HG02870 (cell line): ENCODE measurements at regions not wholly inside any gene's neighbourhood (a gene's known extent, or its start where the extent isn't known, plus 50 kb on each side); places are given as distances from the start of the nearest gene placed in this dataset.
"Not testable (repeated sequence)": the region's sequence is repeated elsewhere in the genome, so short reads cannot be mapped to it uniquely, and the experiment has no call there.

Experiments used
- ATAC-seq: cut with Tn5 transposase; IDR thresholded peaks from one replicate; pipeline ENCODE4 v1.9.1; 2021; ENCODE audit warnings: mild to moderate bottlenecking, moderate library complexity; ENCODE audit not compliant: unreplicated experiment

- ATAC-seq: no peak
These were observed 83.4 kb upstream of the KCNK12 start for GRCh38 chr2:47653902-47654789.

DNA sequence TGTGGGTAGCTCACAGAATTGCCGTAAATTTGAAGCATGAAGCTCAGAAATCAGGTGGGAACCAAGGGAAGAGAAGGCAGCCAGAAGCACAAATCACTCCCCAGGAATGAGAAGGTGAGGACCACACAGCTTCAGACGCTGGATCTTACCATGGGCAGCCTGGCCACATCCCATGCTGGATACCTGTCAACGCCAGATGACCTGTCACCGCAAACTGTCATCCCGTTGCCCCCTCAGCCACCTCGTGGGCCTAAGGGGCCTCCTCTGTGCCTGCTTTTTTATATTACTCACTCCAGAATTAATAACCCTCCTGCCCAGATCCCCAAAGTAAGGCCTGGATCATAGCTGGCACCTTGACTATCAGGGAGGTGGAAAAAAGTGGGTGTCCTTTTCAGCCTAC lies 82.3 kb upstream of the KCNK12 start:
- no peak for ATAC-seq

DNA sequence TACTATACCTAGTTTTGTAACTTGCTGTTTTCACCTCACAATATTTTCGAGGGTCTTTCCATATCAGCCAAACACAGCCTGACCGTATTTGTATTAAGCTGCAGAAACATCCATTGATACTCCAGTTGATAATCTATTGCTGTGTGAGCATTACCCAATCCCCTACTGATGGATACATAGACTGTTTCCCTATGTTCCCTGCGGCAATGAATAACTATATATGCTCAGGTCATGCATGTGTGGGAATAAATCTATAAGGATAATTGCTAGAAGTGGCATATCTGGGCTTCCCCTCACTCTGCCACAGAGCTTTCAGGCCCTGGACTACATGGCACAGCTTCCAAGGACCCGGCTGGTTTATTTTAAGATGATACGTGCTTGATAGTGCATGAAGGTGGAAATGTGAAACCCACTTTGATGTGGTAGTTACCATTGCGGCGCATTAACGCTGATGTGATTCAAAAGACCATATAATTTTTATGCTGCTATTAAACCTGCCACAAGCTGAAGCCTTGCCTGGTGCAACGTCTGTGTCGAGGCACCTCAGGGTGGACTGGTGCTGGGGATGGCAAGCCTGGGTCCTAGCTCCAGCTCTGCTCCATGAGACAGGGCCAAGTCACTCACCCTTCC lies 81.4 kb upstream of the KCNK12 start:
- ATAC-seq: no peak

GRCh38 chr2:47651296-47651695 lies 80.5 kb upstream of the KCNK12 start:
- no peak for ATAC-seq

GRCh38 chr2:47650001-47650535 lies 79.3 kb upstream of the KCNK12 start:
- no peak for ATAC-seq

DNA sequence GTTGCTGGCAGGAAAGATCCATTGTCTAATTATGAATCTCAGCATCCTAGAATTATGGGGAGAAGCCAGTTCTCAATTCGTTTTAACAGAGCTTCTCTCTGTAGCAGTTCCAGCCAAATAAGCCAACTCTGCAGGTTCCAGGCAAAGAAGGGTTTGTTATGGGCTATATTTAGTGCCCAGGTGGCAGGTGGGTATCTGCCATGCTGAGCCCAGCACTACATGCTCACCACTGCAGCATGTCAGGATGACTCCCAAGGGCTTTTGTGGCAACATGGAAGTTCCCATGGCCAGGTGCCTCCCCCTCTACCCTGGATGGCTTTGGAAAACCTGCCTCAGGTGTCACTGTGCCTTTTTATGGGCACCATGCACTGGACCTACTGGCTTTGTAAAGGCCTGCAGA lies 74.5 kb upstream of the KCNK12 start:
- no peak for ATAC-seq

GRCh38 chr2:47644351-47644750 lies 73.6 kb upstream of the KCNK12 start:
- no peak for ATAC-seq

DNA sequence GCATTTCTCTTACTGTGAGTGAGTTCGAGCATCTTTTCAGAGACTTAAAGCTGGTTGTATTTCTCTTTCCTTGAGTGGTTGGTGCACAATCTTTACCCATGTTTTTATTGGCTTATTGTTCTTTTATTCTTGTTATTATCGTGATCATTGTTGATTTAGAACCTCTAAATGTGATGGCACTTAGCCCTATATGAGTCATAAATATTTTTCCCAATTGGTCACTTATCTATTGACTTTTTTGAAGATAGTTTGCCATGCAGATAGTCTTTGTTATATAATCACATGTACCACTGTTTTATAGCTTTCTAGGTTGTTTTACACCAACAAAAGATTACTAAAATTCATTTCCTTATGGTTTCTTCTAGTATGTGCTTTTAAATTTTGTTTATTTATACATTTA lies 70.6 kb upstream of the KCNK12 start:
- ATAC-seq: no peak

DNA sequence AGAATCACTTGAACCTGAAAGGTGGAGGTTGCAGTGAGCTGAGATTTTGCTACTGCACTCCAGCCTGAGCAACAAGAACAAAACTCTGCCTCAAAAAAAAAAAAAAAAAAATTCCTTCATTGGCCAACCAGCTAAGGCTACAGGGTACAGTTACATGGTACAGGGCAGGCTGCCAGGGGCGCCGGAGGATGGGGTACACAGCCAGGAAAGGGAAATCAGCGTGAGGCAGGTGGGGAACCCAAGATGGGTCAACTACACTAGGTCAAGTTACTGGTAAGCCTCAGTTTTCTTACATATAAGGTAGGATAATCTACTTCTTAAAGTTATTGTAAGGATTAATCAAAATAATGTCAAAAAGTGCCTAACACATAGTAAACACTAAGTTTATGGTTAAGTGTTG lies 69.6 kb upstream of the KCNK12 start:
- ATAC-seq: no peak

GRCh38 chr2:47639467-47639866 lies 68.7 kb upstream of the KCNK12 start:
- no peak for ATAC-seq

DNA sequence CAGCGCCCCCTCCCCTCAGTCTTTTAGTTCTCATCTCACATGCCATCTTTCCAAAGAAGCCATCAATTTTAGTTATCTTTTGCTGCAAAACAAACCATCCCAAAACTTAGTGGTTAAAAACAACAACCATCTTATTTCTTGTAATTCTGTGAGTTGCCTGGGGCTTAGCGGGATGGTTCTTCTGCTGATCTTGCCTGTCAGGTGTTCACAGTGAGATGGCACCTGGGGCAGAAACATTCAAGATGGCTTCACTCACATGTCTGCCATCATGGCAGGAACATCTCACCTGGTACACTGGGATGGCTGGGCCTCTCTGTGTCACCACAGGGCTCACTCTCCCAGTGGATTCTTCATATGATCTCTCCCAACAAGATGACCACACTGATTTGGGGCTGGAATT lies 67.6 kb upstream of the KCNK12 start:
- ATAC-seq: no peak

GRCh38 chr2:47636596-47637264 lies 65.9 kb upstream of the KCNK12 start:
- no peak for ATAC-seq

DNA sequence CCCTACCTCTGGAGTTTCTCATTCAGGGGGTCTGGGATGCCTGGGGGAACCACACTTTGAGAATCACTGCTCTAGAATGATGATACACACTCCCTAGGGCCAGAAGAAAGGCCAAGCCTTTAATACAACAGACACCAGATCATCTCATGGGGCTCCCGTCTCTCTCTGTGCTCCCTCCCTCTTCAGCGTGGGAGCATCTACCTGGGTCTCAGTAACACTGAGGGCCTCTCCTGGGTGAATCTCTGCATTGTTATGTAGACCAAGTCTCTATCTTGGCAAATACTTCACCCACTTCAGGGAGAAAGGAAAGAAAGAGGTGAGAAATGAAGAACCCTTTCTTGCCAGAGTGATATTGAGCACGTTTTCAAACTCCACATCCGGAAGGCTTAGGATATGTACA lies 65.4 kb upstream of the KCNK12 start:
- no peak for ATAC-seq

DNA sequence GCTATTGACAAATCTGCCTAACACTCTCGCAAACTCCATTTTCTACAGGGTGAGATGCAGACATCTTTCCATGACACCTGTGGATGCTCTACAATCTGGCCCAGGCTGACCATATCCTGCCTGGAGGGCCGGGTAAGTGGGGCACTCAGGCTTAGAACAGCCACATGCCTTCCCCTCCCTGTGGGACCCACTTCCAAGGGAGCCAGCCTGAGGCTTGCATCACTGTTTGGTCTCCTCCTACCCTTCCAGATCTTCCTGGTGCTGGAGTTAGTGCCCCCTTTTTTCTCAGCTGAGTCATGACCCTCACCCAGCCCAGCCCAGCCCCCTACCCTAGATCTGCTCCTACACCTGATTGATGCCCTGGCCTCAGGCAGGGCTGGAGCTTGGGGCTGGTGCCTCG lies 62.0 kb upstream of the KCNK12 start:
- no peak for ATAC-seq

- ATAC-seq: no peak
These were observed 61.1 kb upstream of the KCNK12 start for GRCh38 chr2:47631792-47632398.

DNA sequence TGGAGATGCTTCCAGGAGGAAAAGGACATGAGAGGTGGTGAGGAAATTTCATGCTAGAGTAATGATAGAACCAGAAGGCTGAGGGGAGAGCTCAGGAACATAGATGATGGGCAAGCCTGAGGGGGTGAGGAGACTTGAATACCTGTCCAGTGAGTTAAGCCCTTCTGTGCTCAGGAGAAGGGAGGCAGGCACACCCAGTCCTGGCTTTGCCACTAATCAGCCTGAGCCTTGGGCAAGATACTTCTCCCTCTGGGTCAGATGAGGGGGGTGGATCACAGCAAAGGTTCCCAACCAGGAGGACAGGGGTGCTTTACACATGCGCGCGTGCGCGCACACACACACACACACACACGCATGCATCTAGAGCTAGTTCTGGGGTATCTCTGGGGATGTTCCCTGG lies 60.5 kb upstream of the KCNK12 start:
- ATAC-seq: no peak

DNA sequence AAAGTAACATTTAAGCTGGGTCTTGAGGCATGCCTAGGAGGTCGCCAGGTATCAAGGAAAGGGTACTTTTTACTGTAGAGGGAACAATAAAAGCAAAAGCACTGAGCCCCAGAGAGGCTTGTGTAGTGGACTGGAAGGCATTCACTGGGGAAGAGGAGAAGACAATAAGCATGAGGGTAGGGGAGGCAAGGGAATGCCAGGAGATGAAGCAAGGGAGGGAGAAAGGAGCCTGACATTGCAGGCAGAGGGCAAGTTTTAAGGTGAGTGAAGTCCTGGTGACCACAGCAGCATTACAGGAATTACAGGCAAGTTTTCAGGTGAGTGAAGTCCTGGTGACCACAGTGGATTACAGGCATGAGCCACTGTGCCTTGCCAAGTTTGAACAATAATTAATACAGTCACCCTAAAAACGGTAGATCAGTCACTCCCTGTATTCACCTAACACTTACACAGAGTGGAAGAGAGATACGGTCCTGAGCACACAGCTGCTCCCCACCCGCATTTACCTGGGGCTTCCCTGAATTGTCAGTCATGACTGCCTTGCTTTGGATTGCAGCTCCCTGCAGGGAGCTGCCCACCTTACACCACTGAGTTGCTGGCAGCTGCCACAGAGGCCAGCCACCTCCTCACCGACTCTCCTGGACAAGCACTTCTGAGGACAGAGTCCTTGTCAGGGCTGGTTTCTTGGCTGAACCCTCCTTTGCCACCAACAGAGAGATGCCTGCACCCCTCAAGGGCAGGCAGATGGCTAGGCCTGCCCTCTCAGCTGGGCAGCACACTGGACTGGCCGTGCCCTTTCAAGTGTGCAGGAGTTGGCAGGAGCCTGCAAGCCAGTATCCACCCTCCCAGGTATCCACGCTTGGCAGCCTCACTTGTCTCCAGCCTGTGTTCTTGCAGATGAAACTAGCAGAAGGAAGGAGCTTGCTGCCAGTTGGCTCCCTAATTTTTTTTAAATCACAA lies 59.0 kb upstream of the KCNK12 start:
- ATAC-seq: no peak

DNA sequence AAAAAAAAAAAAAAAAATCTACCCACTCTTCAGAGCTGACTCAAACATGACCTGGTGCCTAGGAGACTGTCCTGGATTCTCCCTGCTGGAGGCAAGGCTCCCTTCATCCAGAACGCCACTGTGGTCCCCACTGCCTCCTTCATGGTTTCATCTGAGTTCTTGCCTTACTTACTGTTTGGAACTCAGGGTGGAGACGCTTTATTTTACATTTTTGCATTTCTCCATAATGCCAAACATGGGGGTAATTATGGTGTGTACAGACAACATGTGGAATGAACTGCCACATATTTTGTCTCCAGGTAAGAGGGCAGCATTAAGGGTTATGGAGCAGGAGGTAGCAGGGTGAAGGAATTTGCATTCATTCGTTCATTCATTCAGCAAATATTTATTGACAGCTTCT lies 58.1 kb upstream of the KCNK12 start:
- ATAC-seq: no peak

DNA sequence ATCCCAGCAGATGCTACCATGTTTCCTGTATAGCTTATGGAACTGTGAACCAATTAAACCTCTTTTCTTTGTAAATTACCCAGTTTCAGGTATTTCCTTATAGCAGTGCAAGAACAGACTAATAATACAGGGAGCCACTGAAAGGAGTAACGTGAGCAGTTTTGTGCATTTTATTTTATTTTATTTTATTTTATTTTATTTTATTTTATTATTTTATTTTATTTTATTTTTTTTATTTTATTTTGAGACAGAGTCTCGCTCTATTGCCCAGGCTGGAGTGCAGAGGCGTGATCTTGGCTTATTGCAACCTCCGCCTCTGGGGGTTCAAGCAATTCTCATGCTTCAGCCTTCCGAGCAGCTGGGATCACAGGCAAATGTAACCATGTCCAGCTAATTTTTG lies 55.9 kb upstream of the KCNK12 start:
- ATAC-seq: no peak

DNA sequence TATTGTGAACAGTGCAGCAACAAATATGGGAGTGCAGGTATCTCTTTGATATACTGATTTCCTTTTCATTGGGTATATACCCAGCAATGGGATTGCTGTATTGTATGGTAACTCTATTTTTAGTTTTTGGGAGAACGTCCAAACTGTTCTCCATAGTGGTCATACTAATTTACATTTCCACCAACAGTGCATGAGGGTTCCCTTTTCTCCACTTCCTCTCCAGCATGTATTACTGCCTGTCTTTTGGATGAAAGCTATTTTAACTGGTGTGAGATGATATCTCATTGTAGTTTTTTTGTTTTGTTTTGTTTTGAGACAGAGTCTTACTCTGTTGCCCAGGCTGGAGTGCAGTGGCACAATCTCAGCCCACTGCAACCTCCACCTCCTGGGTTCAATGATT lies 52.4 kb upstream of the KCNK12 start:
- not testable (repeated sequence) for ATAC-seq
